ACC112 (cell line): ENCODE measurements at regions not wholly inside any gene's neighbourhood (a gene's known extent, or its start where the extent isn't known, plus 50 kb on each side); places are given as distances from the start of the nearest gene placed in this dataset.

Experiments used
- H2AFZ ChIP-seq: fragments of 200-600 bp; sonication (generic); one replicate; pipeline ENCODE4 v1.6.0; 2017; ENCODE audit warnings: antibody characterized with exemption, low read length; ENCODE audit not compliant: unreplicated experiment
- H3K27ac ChIP-seq: fragments of 200-600 bp; sonication (generic); 2 replicates; pipeline ENCODE4 v1.5.1; 2014; ENCODE audit warnings: low read depth, mild to moderate bottlenecking, antibody characterized with exemption, low read length, moderate library complexity
- H3K27me3 ChIP-seq: fragments of 200-600 bp; sonication (generic); 2 replicates; pipeline ENCODE4 v1.6.1; 2014; ENCODE audit warnings: mild to moderate bottlenecking, antibody characterized with exemption, low read length, moderate library complexity, mixed read lengths; ENCODE audit not compliant: insufficient read depth
- H3K36me3 ChIP-seq: fragments of 200-600 bp; sonication (generic); 2 replicates; pipeline ENCODE4 v1.6.1; 2016; ENCODE audit warnings: mild to moderate bottlenecking, antibody characterized with exemption, low read length, moderate library complexity, mixed read lengths; ENCODE audit not compliant: insufficient read depth
- H3K4me1 ChIP-seq: fragments of 200-600 bp; sonication (generic); one replicate; pipeline ENCODE4 v1.6.1; 2016; ENCODE audit warnings: low read length, mixed read lengths; ENCODE audit not compliant: insufficient read depth, unreplicated experiment, control insufficient read depth
- H3K4me3 ChIP-seq: fragments of 200-600 bp; sonication (generic); 2 replicates; pipeline ENCODE4 v1.5.1; 2014; ENCODE audit warnings: mild to moderate bottlenecking, low read depth, low read length
- H3K79me2 ChIP-seq: fragments of 200-600 bp; sonication (generic); one replicate; pipeline ENCODE4 v1.6.0; 2016; ENCODE audit warnings: low read length; ENCODE audit not compliant: control insufficient read depth, unreplicated experiment, insufficient read depth

DNA sequence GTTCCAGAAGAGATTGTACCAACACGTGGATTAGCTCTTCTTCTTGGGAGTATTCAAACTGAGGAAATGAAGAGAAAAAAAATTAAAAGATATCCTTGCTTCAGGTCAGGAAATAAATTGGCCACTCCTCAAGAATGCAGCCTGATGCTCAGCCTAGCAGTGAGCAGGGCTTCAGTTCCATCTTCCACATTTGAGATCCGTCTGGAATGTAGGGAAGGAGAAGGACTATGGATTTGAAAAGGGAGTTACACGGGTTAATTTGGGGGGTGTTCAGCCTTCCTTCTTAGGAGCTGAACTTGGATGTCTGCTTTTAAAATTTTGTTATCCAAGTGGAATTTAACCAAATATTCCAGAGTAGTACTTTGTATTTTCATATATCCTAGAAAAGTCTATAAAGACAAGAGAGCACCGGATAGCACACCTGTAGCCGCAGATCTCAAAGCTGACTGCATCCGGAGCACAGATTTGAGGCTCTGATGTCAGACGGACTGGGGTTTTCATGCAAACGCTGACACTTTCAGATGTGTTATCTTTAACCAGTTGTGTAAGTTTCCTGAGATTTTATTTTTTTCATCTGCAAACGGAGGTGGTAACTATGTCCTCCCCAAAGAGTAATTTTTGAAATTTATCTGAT, 99.3 kb downstream of the COPS8 start:
- H2AFZ ChIP-seq, result no peak overlapping the region

DNA sequence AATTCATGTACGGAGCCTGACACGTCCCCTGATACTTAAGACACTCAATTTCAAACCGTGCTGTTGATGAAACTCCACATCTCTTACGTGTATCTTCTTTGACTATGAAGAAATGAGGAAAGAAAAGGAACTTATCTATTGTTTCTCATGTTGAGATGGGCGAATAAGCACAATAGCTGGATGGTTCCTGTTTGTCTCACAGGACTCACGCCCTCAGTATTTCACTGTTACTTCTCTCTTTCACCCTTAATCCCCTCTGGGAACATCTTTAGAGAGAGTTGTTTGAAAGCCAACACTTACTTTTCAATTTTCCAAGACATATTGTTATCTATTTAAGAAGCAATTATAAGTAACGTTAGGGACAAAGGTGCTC, 99.8 kb downstream of the COPS8 start:
- H3K27ac ChIP-seq, result peak overlapping the region; percentile 98
- no peaks in the 10 kb centered on the region for H3K27me3 ChIP-seq
- H3K4me1 ChIP-seq, result peaks cover 48% of the 10 kb centered on the region
- no peaks in the 10 kb centered on the region for H3K36me3 ChIP-seq
- no peaks in the 10 kb centered on the region for H3K79me2 ChIP-seq
- H2AFZ ChIP-seq, result no peak overlapping the region
- no peak overlapping the region for H3K4me3 ChIP-seq

More for the DNA sequence above, 99.3 kb downstream of the COPS8 start:
- Histone ChIP-seq H3K4me3 (peak overlapping the region; percentile 35; the same call in 1 of the 2 replicates), H3K27ac (peak overlapping the region; percentile 98), H3K36me3 (no peaks in the 10 kb centered on the region), H3K79me2 (no peaks in the 10 kb centered on the region), H3K27me3 (no peaks in the 10 kb centered on the region), H3K4me1 (peaks cover 53% of the 10 kb centered on the region)

DNA sequence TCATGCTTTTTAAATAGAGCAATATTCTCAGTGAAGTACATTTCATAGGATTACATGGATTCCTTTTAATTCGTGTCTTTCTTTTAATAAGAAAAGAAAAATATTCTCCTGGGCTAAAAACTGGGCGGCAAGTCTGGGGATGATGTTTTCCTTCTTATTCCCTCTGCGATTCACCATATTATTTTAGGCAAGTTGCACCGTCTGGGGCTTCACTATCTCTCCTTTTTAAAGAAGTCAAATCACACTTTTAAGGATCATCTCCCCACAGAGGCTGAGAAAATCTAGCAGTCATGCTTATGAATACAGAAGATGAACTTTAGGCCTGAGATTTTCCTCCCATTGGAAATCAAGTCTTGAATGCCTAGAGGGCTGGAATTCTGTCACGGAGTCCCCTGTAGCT, 104.1 kb downstream of the COPS8 start:
- Histone ChIP-seq H3K4me3 (no peak overlapping the region), H3K36me3 (no peaks in the 10 kb centered on the region), H2AFZ (no peak overlapping the region), H3K79me2 (no peaks in the 10 kb centered on the region), H3K4me1 (peaks cover 9% of the 10 kb centered on the region), H3K27me3 (no peaks in the 10 kb centered on the region), H3K27ac (no peak overlapping the region)

GRCh38 chr2:237190966-237191713, 105.5 kb downstream of the COPS8 start:
- Histone ChIP-seq H3K27ac (no peak overlapping the region), H3K27me3 (no peaks in the 10 kb centered on the region), H3K79me2 (no peaks in the 10 kb centered on the region), H2AFZ (no peak overlapping the region), H3K36me3 (no peaks in the 10 kb centered on the region), H3K4me3 (no peak overlapping the region), H3K4me1 (peaks cover under 1% of the 10 kb centered on the region)

DNA sequence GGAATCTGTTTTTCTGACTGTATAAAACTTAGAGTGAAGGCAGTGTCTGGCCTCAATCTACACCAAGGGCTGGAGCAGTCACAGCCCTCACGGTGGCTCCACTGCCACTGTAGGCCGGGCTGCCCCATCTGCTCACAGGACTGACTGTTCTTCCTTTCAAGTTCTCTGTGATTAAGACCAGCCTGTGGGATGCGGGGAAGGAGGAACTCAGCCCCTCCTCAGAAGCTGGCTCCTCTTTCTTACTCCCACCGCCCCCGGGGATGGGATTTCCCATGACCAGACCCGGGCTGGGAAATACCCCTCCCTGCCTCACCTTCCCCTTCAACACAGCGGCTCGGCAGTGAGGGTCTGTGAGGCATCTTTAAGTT, 106.0 kb downstream of the COPS8 start:
- peaks cover 6% of the 10 kb centered on the region for H3K4me1 ChIP-seq
- no peak overlapping the region for H3K4me3 ChIP-seq
- H3K27me3 ChIP-seq, result no peaks in the 10 kb centered on the region
- H3K79me2 ChIP-seq, result no peaks in the 10 kb centered on the region
- no peaks in the 10 kb centered on the region for H3K36me3 ChIP-seq
- H3K27ac ChIP-seq, result no peak overlapping the region
- no peak overlapping the region for H2AFZ ChIP-seq

GRCh38 chr2:237192881-237193280, 107.2 kb downstream of the COPS8 start:
- Histone ChIP-seq H3K4me1 (peaks cover 18% of the 10 kb centered on the region), H3K36me3 (no peaks in the 10 kb centered on the region), H3K4me3 (no peak overlapping the region), H2AFZ (no peak overlapping the region), H3K79me2 (no peaks in the 10 kb centered on the region), H3K27me3 (no peaks in the 10 kb centered on the region), H3K27ac (no peak overlapping the region)

- H3K36me3 ChIP-seq, result no peaks in the 10 kb centered on the region
Observed at GRCh38 chr2:237193436-237193835, 107.7 kb downstream of the COPS8 start.

GRCh38 chr2:237194081-237194480, 108.4 kb downstream of the COPS8 start:
- Histone ChIP-seq H3K4me1 (peaks cover 30% of the 10 kb centered on the region), H3K36me3 (no peaks in the 10 kb centered on the region), H2AFZ (no peak overlapping the region), H3K27ac (no peak overlapping the region), H3K79me2 (no peaks in the 10 kb centered on the region), H3K4me3 (no peak overlapping the region), H3K27me3 (no peaks in the 10 kb centered on the region)

More at GRCh38 chr2:237193436-237193835, 107.7 kb downstream of the COPS8 start:
- Histone ChIP-seq H3K27ac (no peak overlapping the region), H3K4me1 (peaks cover 23% of the 10 kb centered on the region), H3K27me3 (no peaks in the 10 kb centered on the region), H2AFZ (no peak overlapping the region), H3K79me2 (no peaks in the 10 kb centered on the region), H3K4me3 (no peak overlapping the region)

DNA sequence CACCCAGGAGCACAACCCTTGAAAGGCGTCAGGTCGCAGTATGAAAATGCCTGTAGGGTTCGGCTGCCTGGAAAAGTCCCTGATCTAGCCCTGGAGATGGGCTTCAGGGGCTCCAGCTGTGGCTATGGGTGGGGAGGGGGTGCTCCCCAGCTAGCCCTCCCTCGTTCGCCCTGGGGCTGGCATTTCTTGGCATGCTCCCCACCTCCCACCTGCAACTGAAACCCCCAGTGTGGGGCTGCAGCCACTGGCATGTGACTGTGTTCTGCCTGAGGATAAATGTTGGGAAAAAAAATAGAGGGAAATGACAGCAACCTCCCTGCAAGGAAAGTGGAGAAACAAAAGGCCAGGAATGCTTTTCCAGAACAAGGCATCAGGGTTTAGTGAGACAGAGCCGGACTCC, 109.2 kb downstream of the COPS8 start:
- no peaks in the 10 kb centered on the region for H3K27me3 ChIP-seq
- no peak overlapping the region for H2AFZ ChIP-seq
- H3K4me3 ChIP-seq, result no peak overlapping the region
- H3K36me3 ChIP-seq, result no peaks in the 10 kb centered on the region
- no peak overlapping the region for H3K27ac ChIP-seq
- peaks cover 38% of the 10 kb centered on the region for H3K4me1 ChIP-seq
- no peaks in the 10 kb centered on the region for H3K79me2 ChIP-seq

DNA sequence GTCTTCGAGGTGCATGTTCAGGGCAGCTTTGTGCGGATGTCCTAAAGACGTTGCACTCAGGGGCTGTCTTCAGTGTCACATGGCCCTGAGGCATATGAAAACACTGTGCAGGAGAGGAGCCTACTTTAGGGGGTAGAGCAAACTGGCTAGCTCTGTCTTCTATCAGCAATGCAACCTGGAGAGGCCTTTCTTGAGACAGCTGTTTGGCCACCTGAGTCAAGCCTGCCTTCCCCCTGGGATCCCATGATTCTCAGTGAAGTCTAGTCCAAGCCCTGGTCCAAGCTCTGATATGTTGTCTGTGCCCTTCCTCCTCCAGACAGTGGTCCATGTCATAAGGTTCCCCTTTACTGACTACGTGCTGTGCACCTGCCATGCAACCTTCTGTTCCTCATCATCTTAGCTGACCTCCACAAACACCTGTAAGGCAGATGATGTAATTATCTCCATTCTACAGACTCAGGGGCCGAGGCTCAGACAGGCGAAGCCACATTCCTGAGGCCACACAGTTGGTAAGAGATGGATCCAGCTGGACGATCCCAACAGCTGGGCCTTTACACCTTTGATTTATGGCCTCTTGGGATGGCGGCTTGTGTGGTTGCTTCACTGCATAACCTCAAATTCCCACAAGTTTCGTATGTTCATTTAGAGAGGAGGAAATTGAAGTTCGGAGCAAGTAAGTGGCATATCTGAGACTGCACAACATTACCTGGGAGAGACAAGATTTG, 109.9 kb downstream of the COPS8 start:
- H3K27ac ChIP-seq, result no peak overlapping the region
- H3K4me1 ChIP-seq, result peaks cover 38% of the 10 kb centered on the region
- H3K4me3 ChIP-seq, result no peak overlapping the region
- no peaks in the 10 kb centered on the region for H3K36me3 ChIP-seq
- no peaks in the 10 kb centered on the region for H3K79me2 ChIP-seq
- no peaks in the 10 kb centered on the region for H3K27me3 ChIP-seq
- H2AFZ ChIP-seq, result no peak overlapping the region
